ENCODE measurements at regions not wholly inside any gene's neighbourhood (a gene's known extent, or its start where the extent isn't known, plus 50 kb on each side); places are given as distances from the start of the nearest gene placed in this dataset.

DNA sequence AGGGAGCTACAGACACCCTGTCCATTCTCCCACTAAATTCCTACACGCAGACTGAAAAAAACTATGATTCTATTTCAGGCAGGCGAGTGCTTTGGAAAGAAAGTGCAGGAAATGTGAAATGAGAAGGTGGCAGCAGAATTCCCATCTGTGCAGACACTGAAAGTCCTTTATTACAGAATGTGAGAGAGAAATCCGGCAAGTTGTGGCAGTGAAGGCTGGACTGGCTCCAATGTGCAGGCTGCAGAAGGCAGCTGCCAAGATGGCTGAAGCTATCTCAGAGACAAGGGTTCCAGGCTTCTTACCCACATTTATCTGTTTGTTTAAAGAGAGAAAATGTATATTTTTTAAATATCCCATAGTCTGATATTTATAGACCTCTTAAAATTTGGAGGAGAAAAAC, 161.8 kb upstream of the VLDLR start:
- Histone ChIP-seq H3K36me3 (ENCODE audit: control insufficient read depth, insufficient read depth, low read length) (no peaks in the 10 kb centered on the region), H3K27me3 (ENCODE audit: control insufficient read depth, insufficient read depth, low read length) (no peaks in the 10 kb centered on the region), H3K4me3 (ENCODE audit: low read depth, low read length) (no peak overlapping the region)
- DNase-seq (ENCODE audit: low read depth) (no peak), FAIRE-seq (no peak)
- TF ChIP-seq, protein P1, sequence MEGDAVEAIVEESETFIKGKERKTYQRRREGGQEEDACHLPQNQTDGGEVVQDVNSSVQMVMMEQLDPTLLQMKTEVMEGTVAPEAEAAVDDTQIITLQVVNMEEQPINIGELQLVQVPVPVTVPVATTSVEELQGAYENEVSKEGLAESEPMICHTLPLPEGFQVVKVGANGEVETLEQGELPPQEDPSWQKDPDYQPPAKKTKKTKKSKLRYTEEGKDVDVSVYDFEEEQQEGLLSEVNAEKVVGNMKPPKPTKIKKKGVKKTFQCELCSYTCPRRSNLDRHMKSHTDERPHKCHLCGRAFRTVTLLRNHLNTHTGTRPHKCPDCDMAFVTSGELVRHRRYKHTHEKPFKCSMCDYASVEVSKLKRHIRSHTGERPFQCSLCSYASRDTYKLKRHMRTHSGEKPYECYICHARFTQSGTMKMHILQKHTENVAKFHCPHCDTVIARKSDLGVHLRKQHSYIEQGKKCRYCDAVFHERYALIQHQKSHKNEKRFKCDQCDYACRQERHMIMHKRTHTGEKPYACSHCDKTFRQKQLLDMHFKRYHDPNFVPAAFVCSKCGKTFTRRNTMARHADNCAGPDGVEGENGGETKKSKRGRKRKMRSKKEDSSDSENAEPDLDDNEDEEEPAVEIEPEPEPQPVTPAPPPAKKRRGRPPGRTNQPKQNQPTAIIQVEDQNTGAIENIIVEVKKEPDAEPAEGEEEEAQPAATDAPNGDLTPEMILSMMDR (IDR thresholded peaks at IDR 0.05; ENCODE audit: insufficient read depth, low read length, severe bottlenecking), result no peak

GRCh38 chr9:2461892-2462291, 159.7 kb upstream of the VLDLR start:
- no peak for DNase-seq (ENCODE audit: low read depth)
- H3K27me3 ChIP-seq (ENCODE audit: control insufficient read depth, insufficient read depth, low read length), result no peaks in the 10 kb centered on the region
- H3K36me3 ChIP-seq (ENCODE audit: control insufficient read depth, insufficient read depth, low read length), result no peaks in the 10 kb centered on the region
- no peak for FAIRE-seq
- TF ChIP-seq, protein P1 (IDR thresholded peaks at IDR 0.05; ENCODE audit: insufficient read depth, low read length, severe bottlenecking), result no peak
- H3K4me3 ChIP-seq (ENCODE audit: low read depth, low read length), result no peak overlapping the region

GRCh38 chr9:2464624-2465023, 157.0 kb upstream of the VLDLR start:
- no peaks in the 10 kb centered on the region for H3K27me3 ChIP-seq (ENCODE audit: control insufficient read depth, insufficient read depth, low read length)
- TF ChIP-seq, protein P1 (IDR thresholded peaks at IDR 0.05; ENCODE audit: insufficient read depth, low read length, severe bottlenecking), result no peak
- no peak for DNase-seq (ENCODE audit: low read depth)
- no peaks in the 10 kb centered on the region for H3K36me3 ChIP-seq (ENCODE audit: control insufficient read depth, insufficient read depth, low read length)
- H3K4me3 ChIP-seq (ENCODE audit: low read depth, low read length), result no peak overlapping the region
- no peak for FAIRE-seq

GRCh38 chr9:2465516-2465915, 156.1 kb upstream of the VLDLR start:
- Histone ChIP-seq H3K36me3 (ENCODE audit: control insufficient read depth, insufficient read depth, low read length) (no peaks in the 10 kb centered on the region), H3K27me3 (ENCODE audit: control insufficient read depth, insufficient read depth, low read length) (no peaks in the 10 kb centered on the region), H3K4me3 (ENCODE audit: low read depth, low read length) (no peak overlapping the region)
- DNase-seq (ENCODE audit: low read depth) (no peak), FAIRE-seq (no peak)
- TF ChIP-seq, protein P1 (IDR thresholded peaks at IDR 0.05; ENCODE audit: insufficient read depth, low read length, severe bottlenecking), result no peak

GRCh38 chr9:2465921-2466460, 155.6 kb upstream of the VLDLR start:
- Histone ChIP-seq H3K36me3 (ENCODE audit: control insufficient read depth, insufficient read depth, low read length) (no peaks in the 10 kb centered on the region), H3K27me3 (ENCODE audit: control insufficient read depth, insufficient read depth, low read length) (no peaks in the 10 kb centered on the region), H3K4me3 (ENCODE audit: low read depth, low read length) (no peak overlapping the region)
- DNase-seq (ENCODE audit: low read depth), result peak; percentile 82
- no peak for FAIRE-seq
- TF ChIP-seq, protein P1 (IDR thresholded peaks at IDR 0.05; ENCODE audit: insufficient read depth, low read length, severe bottlenecking), result no peak

GRCh38 chr9:2466703-2467102, 154.9 kb upstream of the VLDLR start:
- FAIRE-seq (peak; percentile 23), DNase-seq (ENCODE audit: low read depth) (peak; percentile 12)
- no peak overlapping the region for H3K4me3 ChIP-seq (ENCODE audit: low read depth, low read length)
- H3K27me3 ChIP-seq (ENCODE audit: control insufficient read depth, insufficient read depth, low read length), result no peaks in the 10 kb centered on the region
- TF ChIP-seq, protein P1 (IDR thresholded peaks at IDR 0.05; ENCODE audit: insufficient read depth, low read length, severe bottlenecking), result no peak
- no peaks in the 10 kb centered on the region for H3K36me3 ChIP-seq (ENCODE audit: control insufficient read depth, insufficient read depth, low read length)
